HG02588 (cell line): ENCODE measurements at regions not wholly inside any gene's neighbourhood (a gene's known extent, or its start where the extent isn't known, plus 50 kb on each side); places are given as distances from the start of the nearest gene placed in this dataset.
"Not testable (repeated sequence)": the region's sequence is repeated elsewhere in the genome, so short reads cannot be mapped to it uniquely, and the experiment has no call there.

Experiments
- ATAC-seq: cut with Tn5 transposase; IDR thresholded peaks from one replicate; pipeline ENCODE4 v1.9.1; 2021; ENCODE audit warnings: mild to moderate bottlenecking, moderate library complexity; ENCODE audit not compliant: unreplicated experiment

- ATAC-seq: no peak
Measured at GRCh38 chr15:79738143-79738542, 158.7 kb downstream of the MTHFS start.

- ATAC-seq: no peak
Measured at GRCh38 chr15:79740561-79740960, 156.3 kb downstream of the MTHFS start.

GRCh38 chr15:79743032-79743431 is 153.8 kb downstream of the MTHFS start:
- no peak for ATAC-seq

- ATAC-seq: not testable (repeated sequence)
Measured at GRCh38 chr15:79744485-79744884, 152.3 kb downstream of the MTHFS start.

GRCh38 chr15:79756365-79756764 is 140.4 kb downstream of the MTHFS start:
- no peak for ATAC-seq

GRCh38 chr15:79765081-79765480 is 131.7 kb downstream of the MTHFS start:
- ATAC-seq: no peak

- no peak for ATAC-seq
Measured at GRCh38 chr15:79769069-79769481, 127.7 kb downstream of the MTHFS start.

- no peak for ATAC-seq
Measured at GRCh38 chr15:79769933-79770759, 126.7 kb downstream of the MTHFS start.

GRCh38 chr15:79773128-79773527 is 123.7 kb downstream of the MTHFS start:
- ATAC-seq: no peak

- ATAC-seq: no peak
Measured at GRCh38 chr15:79775821-79776220, 121.0 kb downstream of the MTHFS start.

GRCh38 chr15:79777916-79778315 is 118.9 kb downstream of the MTHFS start:
- no peak for ATAC-seq

GRCh38 chr15:79778378-79778990 is 118.3 kb downstream of the MTHFS start:
- ATAC-seq: no peak

- ATAC-seq: no peak
Measured at GRCh38 chr15:79779746-79780145, 117.1 kb downstream of the MTHFS start.

GRCh38 chr15:79782307-79782706 is 114.5 kb downstream of the MTHFS start:
- not testable (repeated sequence) for ATAC-seq
